GM23248 (cell line): ENCODE measurements at regions not wholly inside any gene's neighbourhood (a gene's known extent, or its start where the extent isn't known, plus 50 kb on each side); places are given as distances from the start of the nearest gene placed in this dataset.

Experiments used
- DNase-seq: peaks from one replicate; pipeline ENCODE4 v3.0.0-alpha.2; 2015
- H2AFZ ChIP-seq: fragments of 200-600 bp; sonication (generic); 2 replicates; pipeline ENCODE4 v1.6.1; 2016; ENCODE audit warnings: antibody characterized with exemption
- H3F3A ChIP-seq: fragments of 200-600 bp; sonication (generic); 2 replicates; pipeline ENCODE4 v1.6.1; 2016; ENCODE audit warnings: mild to moderate bottlenecking, antibody characterized with exemption, mixed run types; ENCODE audit not compliant: insufficient read depth
- H3K27ac ChIP-seq: fragments of 200-600 bp; sonication (generic); 2 replicates; pipeline ENCODE4 v1.5.1; 2016; ENCODE audit warnings: mild to moderate bottlenecking
- H3K27me3 ChIP-seq: fragments of 200-600 bp; sonication (generic); replicated peaks from 2 replicates; pipeline ENCODE4 v1.6.1; 2016; ENCODE audit warnings: mild to moderate bottlenecking; ENCODE audit not compliant: insufficient read depth
- H3K36me3 ChIP-seq: fragments of 200-600 bp; sonication (generic); 2 replicates; pipeline ENCODE4 v1.6.1; 2016; ENCODE audit warnings: low read depth, mild to moderate bottlenecking
- H3K4me1 ChIP-seq: fragments of 200-600 bp; sonication (generic); 2 replicates; pipeline ENCODE4 v1.6.1; 2016; ENCODE audit warnings: mild to moderate bottlenecking; ENCODE audit not compliant: insufficient read depth
- H3K4me2 ChIP-seq: fragments of 200-600 bp; sonication (generic); one replicate; pipeline ENCODE4 v1.6.1; 2016; ENCODE audit warnings: mild to moderate bottlenecking; ENCODE audit not compliant: unreplicated experiment
- H3K4me3 ChIP-seq: fragments of 200-600 bp; sonication (generic); 2 replicates; pipeline ENCODE4 v1.5.1; 2016; ENCODE audit warnings: mild to moderate bottlenecking
- H3K79me2 ChIP-seq: fragments of 200-600 bp; sonication (generic); 2 replicates; pipeline ENCODE4 v1.6.1; 2016; ENCODE audit warnings: mild to moderate bottlenecking; ENCODE audit not compliant: insufficient read depth
- H3K9ac ChIP-seq: fragments of 200-600 bp; sonication (generic); 2 replicates; pipeline ENCODE4 v1.6.1; 2016; ENCODE audit warnings: mild to moderate bottlenecking
- H3K9me2 ChIP-seq: fragments of 200-600 bp; sonication (generic); 2 replicates; pipeline ENCODE4 v1.6.1; 2016; ENCODE audit warnings: mixed run types, mild to moderate bottlenecking, moderate library complexity; ENCODE audit not compliant: insufficient read depth
- H3K9me3 ChIP-seq: fragments of 200-600 bp; sonication (generic); one replicate; pipeline ENCODE4 v1.6.1; 2017; ENCODE audit warnings: low read depth
- H4K20me1 ChIP-seq: fragments of 200-600 bp; sonication (generic); 2 replicates; pipeline ENCODE4 v1.6.0; 2016; ENCODE audit not compliant: insufficient read depth
- EZH2 ChIP-seq: fragments of 200-600 bp; sonication (generic); IDR thresholded peaks from 2 replicates; pipeline ENCODE4 v1.6.1; 2018; ENCODE audit warnings: antibody characterized with exemption, mild to moderate bottlenecking; ENCODE audit not compliant: insufficient read depth, poor library complexity, severe bottlenecking
- EZH2phosphoT487 ChIP-seq: fragments of 200-600 bp; sonication (generic); IDR thresholded peaks from 2 replicates; pipeline ENCODE4 v1.6.1; 2018; ENCODE audit warnings: antibody characterized with exemption, moderate library complexity, mild to moderate bottlenecking, low read depth; ENCODE audit not compliant: insufficient read depth
- WGBS, 2 experiments: methylation state at CpG; one replicate each; pipeline ENCODE4 v1.1.6; 2015 to 2017; ENCODE audit warnings: low lambda C conversion rate in 2 of 2, low coverage in 1 of 2; ENCODE audit errors: missing lambda C conversion rate in 2 of 2; 5-methylcytosine and 5-hydroxymethylcytosine counted together
- in situ Hi-C: fragments of 300-500 bp; cut with MboI; formaldehyde crosslinking; loops from 2 replicates; pipeline ENCODE4 v1.15.0; 2020

DNA sequence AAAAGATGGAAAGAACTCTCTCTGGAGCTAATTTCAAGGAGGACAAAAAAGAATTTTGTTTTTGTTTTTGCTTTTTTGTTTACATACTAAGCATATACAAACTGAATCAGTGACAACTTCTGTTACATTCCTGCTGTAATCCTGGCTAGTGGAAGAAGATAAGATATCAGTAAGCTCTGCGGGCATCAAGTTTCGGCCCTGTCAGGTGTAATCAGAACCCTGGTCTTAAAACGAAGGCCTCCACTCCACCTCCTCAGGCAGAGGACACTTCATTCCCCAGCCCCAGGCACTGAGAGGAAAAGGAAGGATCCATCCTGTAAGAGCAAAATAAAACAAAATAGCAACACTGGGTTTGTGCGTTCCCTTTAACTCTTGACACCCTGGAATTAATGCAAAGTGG is 88.9 kb upstream of the ARHGAP29 start:
- DNase-seq: peak; percentile 42
- H3K27ac ChIP-seq: peak overlapping the region; percentile 87
- H3K9me3 ChIP-seq: no peaks in the 10 kb centered on the region
- peak overlapping the region; percentile 67 for H3K9ac ChIP-seq
- H2AFZ ChIP-seq: no peak overlapping the region
- TF ChIP-seq EZH2 (no peak), EZH2phosphoT487 (no peak)
- no peaks in the 10 kb centered on the region for H3K9me2 ChIP-seq
- H3K4me3 ChIP-seq: peak overlapping the region; percentile 55
- 7 to 10% methylated on average over 4 of the region's 4 CpGs for WGBS, 2 experiments
- peak overlapping the region; percentile 92 for H3K4me2 ChIP-seq
- H3F3A ChIP-seq: peaks cover 62% of the 10 kb centered on the region
- no peaks in the 10 kb centered on the region for H4K20me1 ChIP-seq
- in situ Hi-C loops: loop anchor here (25.0 kb wide), 1 partner anchor 439 kb away; the partner anchor contains the start of gene DNTTIP2
- H3K4me1 ChIP-seq: peaks cover 86% of the 10 kb centered on the region
- no peaks in the 10 kb centered on the region for H3K36me3 ChIP-seq
- H3K79me2 ChIP-seq: peaks cover 11% of the 10 kb centered on the region
- no peaks in the 10 kb centered on the region for H3K27me3 ChIP-seq

DNA sequence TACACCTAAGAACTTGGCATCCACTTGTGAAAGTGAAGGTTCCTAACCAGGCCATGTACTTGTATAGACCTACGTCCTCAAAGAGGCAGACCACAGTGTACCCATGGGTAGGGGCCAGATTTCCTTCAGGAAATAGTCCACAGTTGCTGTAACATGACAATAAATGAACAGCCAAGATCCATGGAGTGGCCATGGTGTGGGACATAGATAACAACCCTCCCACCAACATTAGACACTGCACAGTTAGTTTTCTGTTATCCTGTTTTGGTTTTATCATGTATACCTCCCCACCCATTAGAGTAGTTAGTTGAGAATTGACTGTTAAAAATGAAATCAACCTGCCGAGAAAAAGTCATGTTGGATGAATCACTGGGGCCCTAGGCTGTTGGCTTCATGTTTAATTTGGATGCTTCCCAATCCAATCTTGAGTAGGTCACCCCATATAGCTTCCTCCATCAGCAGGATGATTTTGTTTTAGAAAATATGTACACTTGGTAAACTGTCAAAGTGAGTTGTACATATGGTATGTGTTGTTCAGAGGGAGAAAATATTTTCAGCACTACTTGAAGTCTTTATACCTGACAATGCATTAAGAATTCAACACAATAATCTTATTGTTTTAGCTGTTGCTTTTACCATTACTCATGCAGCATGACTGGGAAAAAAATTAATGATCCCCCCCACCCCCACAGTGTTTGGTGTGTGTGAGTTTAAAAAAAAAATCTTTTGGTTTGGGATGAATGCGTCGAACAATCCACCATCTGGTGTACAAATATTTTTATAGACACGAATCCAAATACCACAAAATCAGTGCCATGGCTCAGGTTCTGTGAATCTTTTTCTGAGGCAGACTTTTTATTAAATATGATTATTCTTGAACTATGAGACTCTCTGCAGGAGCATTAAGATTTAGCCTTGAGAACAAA is 88.3 kb upstream of the ARHGAP29 start:
- Histone ChIP-seq H3K4me2 (peak overlapping the region; percentile 92), H3K36me3 (no peaks in the 10 kb centered on the region), H3K79me2 (peaks cover 11% of the 10 kb centered on the region), H3K4me1 (peaks cover 87% of the 10 kb centered on the region), H3K9me2 (no peaks in the 10 kb centered on the region), H3K27me3 (no peaks in the 10 kb centered on the region), H3K9ac (peak overlapping the region; percentile 67), H3F3A (peaks cover 62% of the 10 kb centered on the region), H3K4me3 (peak overlapping the region; percentile 55), H4K20me1 (no peaks in the 10 kb centered on the region), H2AFZ (no peak overlapping the region), H3K27ac (peak overlapping the region; percentile 87), H3K9me3 (no peaks in the 10 kb centered on the region)
- peak; percentile 76; the same call in 1 of the 2 replicates for TF ChIP-seq EZH2phosphoT487
- no peak for TF ChIP-seq EZH2
- in situ Hi-C loops: loop anchor here (25.0 kb wide), 1 partner anchor 438 kb away; the partner anchor contains the start of gene DNTTIP2
- 0 to 4% methylated on average over 5 of the region's 5 CpGs for WGBS, 2 experiments
- DNase-seq: peak; percentile 99

DNA sequence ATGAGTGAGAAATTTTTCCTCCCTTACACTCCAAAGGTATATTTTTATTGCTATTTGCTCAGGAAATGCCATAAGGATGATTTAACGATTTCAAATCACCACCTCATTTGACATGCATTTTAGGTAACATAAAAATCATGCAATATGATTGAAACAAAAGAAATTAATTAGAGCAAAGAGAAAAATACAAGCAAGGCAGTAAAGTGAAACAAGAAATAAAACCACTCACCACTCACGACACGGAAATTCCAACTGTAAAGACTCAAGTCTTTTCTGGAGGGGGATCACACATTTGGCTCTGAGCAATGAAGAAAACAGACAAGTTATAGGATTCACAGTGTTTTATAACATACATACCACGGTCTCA is 86.8 kb upstream of the ARHGAP29 start:
- H4K20me1 ChIP-seq: no peaks in the 10 kb centered on the region
- no peak for TF ChIP-seq EZH2phosphoT487
- no peak for TF ChIP-seq EZH2
- H3F3A ChIP-seq: peaks cover 61% of the 10 kb centered on the region
- peak overlapping the region; percentile 51 for H3K4me2 ChIP-seq
- DNase-seq: peak; percentile 72
- H2AFZ ChIP-seq: no peak overlapping the region
- H3K4me1 ChIP-seq: peaks cover 79% of the 10 kb centered on the region
- no peaks in the 10 kb centered on the region for H3K27me3 ChIP-seq
- peak overlapping the region; percentile 87 for H3K27ac ChIP-seq
- H3K79me2 ChIP-seq: peaks cover 11% of the 10 kb centered on the region
- peak overlapping the region; percentile 32 for H3K9ac ChIP-seq
- 1 to 3% methylated on average over 4 of the region's 4 CpGs for WGBS, 2 experiments
- peak overlapping the region; percentile 27 for H3K4me3 ChIP-seq
- no peaks in the 10 kb centered on the region for H3K9me3 ChIP-seq
- in situ Hi-C loops: no loop called here
- no peaks in the 10 kb centered on the region for H3K36me3 ChIP-seq
- no peaks in the 10 kb centered on the region for H3K9me2 ChIP-seq

DNA sequence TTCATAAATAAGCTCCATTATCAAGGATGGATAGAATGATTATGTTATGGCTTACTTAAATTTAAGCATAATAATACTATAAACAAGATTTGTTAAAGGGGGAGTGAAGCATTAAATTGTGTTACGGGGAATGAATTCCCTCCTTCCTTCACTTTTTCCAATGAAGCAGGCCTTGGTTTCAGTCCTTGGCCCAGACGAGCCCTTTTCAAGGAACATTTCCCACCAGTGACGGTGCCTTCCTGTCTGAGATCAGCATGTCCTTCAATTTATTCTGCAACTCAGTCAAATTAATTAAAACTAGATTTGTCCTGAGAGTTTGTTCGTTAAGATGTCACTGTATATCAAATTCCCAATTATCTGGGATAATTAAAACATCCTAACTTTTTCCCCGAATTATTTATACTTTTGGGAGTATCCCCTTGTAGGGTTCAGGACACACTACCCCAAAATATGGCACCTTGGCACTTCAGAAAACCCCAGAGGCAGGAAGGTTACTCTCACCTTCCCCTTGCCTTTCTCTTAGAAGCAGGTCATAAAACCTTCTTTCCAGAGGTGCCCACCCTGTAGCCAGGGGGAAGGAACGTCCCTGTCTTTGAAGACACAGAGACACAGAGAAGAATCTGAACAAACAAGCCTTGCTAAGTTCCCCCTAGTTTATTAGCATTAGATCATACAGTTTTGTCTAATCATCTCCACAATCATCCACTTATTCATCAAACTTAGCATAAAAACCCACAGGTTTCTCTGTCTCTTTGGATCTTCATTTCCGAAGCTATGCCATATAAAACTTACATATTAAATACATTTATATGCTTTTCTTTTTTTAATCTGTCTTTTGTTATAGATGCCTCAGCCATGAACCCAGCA is 86.2 kb upstream of the ARHGAP29 start:
- Histone ChIP-seq H3K27ac (peak overlapping the region; percentile 87), H3K4me3 (peak overlapping the region; percentile 27), H3K4me2 (peak overlapping the region; percentile 51), H3K9me3 (no peaks in the 10 kb centered on the region), H3K27me3 (no peaks in the 10 kb centered on the region), H3K9ac (peak overlapping the region; percentile 32; the same call in 1 of the 2 replicates), H4K20me1 (no peaks in the 10 kb centered on the region), H3K36me3 (no peaks in the 10 kb centered on the region), H3K79me2 (peaks cover 7% of the 10 kb centered on the region), H3F3A (peaks cover 56% of the 10 kb centered on the region), H2AFZ (no peak overlapping the region), H3K9me2 (no peaks in the 10 kb centered on the region), H3K4me1 (peaks cover 73% of the 10 kb centered on the region)
- 28% methylated on average over 7 of the region's 7 CpGs for WGBS, 2 experiments
- in situ Hi-C loops: no loop called here
- TF ChIP-seq EZH2 (no peak), EZH2phosphoT487 (no peak)
- peak; percentile 58 for DNase-seq
